HepG2 (cell line): ENCODE measurements at regions not wholly inside any gene's neighbourhood (a gene's known extent, or its start where the extent isn't known, plus 50 kb on each side); places are given as distances from the start of the nearest gene placed in this dataset.

Source experiments
- ATAC-seq: fragments of 200-7000 bp; cut with Tn5 transposase; 3 replicates; pipeline ENCODE4 v1.9.1; 2020; ENCODE audit warnings: mild to moderate bottlenecking, moderate library complexity
- BruUV-seq: library from RNA; stranded (reverse); fragments of 400-500 nt; replicated peaks from 2 replicates; lab custom pipeline; 2021; lab: Mats Ljungman, UMichigan
- CTCF ChIA-PET: fragments of 300-600 bp; formaldehyde crosslinking; extraction: SDS; loops from one replicate; lab custom pipeline; 2021; ENCODE audit warnings: low total read pairs, inconsistent platforms, low intra/inter-chr PET ratio; lab: Yijun Ruan, JAX
- POLR2A ChIA-PET: fragments of 350-600 bp; sonication (Branson Sonifier 250); formaldehyde crosslinking; loops from one replicate; lab custom pipeline; 2020; ENCODE audit warnings: antibody characterized with exemption, inconsistent platforms; lab: Yijun Ruan, JAX
- DNase-seq: peaks from one replicate; pipeline ENCODE4 v3.0.0-alpha.2; 2015; ENCODE audit warnings: low spot score
- FAIRE-seq: peaks from 3 replicates; lab custom pipeline; 2011; peaks lifted over from hg19 to GRCh38; lab: Jason Lieb, UNC
- H2AFZ ChIP-seq: one replicate; pipeline ENCODE4 v1.6.1; 2011; ENCODE audit warnings: low read length, inconsistent platforms
- H3K27ac ChIP-seq: fragments of 300-600 bp; 3 replicates; pipeline ENCODE4 v1.8.0; 2011; ENCODE audit warnings: mixed run types, mild to moderate bottlenecking, mixed read lengths, low read length, inconsistent platforms; ENCODE audit not compliant: insufficient read depth; ENCODE audit errors: extremely low read length
- H3K27me3 ChIP-seq, 2 experiments: fragments of 200-600 bp in 1 of 2; 2 replicates in 1 of 2; 3 replicates in 1 of 2; pipeline versions ENCODE4 v1.6.0 to v1.8.0; 2011; ENCODE audit warnings: low read length in 2 of 2, mild to moderate bottlenecking in 2 of 2, moderate library complexity in 2 of 2, inconsistent platforms in 1 of 2; ENCODE audit not compliant: insufficient read depth in 2 of 2, control insufficient read depth in 1 of 2
- H3K36me3 ChIP-seq, 2 experiments: fragments of 200-600 bp in 1 of 2; replicated peaks in 1 of 2; 2 replicates in 1 of 2; 3 replicates in 1 of 2; pipeline versions ENCODE4 v1.5.1 to v1.8.0; 2011; ENCODE audit warnings: low read length in 2 of 2, inconsistent platforms in 1 of 2; ENCODE audit not compliant: insufficient read depth in 2 of 2, control insufficient read depth in 1 of 2
- H3K4me1 ChIP-seq: 2 replicates; pipeline ENCODE4 v1.5.1; 2012; ENCODE audit warnings: low read length, inconsistent platforms; ENCODE audit not compliant: insufficient read depth
- H3K4me2 ChIP-seq: 2 replicates; pipeline ENCODE4 v1.6.0; 2011; ENCODE audit warnings: low read depth, low read length, inconsistent platforms
- H3K4me3 ChIP-seq, 3 experiments: fragments of 200-600 bp in 1 of 3; sonication (generic), shearing (Covaris generic) in 1 of 3; replicated peaks in 1 of 3; 2 replicates each; pipeline ENCODE4 v1.5.1; 2011 to 2016; ENCODE audit warnings: low read length in 3 of 3, inconsistent platforms in 2 of 3, low read depth in 2 of 3, mild to moderate bottlenecking in 2 of 3, control low read depth in 1 of 3, mixed read lengths in 1 of 3; ENCODE audit not compliant: insufficient read depth in 1 of 3
- H3K79me2 ChIP-seq: one replicate; pipeline ENCODE4 v1.6.1; 2011; ENCODE audit warnings: low read length, inconsistent platforms; ENCODE audit not compliant: insufficient read depth
- H3K9ac ChIP-seq: 2 replicates; pipeline ENCODE4 v1.6.0; 2011; ENCODE audit warnings: mild to moderate bottlenecking, low read depth, low read length, inconsistent platforms; ENCODE audit not compliant: insufficient read depth
- H3K9me3 ChIP-seq: 2 replicates; pipeline ENCODE4 v1.5.1; 2012; ENCODE audit warnings: mild to moderate bottlenecking, low read length
- H4K20me1 ChIP-seq: 2 replicates; pipeline ENCODE4 v1.6.0; 2011; ENCODE audit warnings: inconsistent platforms, mild to moderate bottlenecking, low read length, moderate library complexity; ENCODE audit not compliant: insufficient read depth
- BCLAF1 ChIP-seq: fragments of 450-650 bp; IDR thresholded peaks from 2 replicates; pipeline ENCODE4 v1.6.1; 2017; ENCODE audit warnings: mild to moderate bottlenecking
- CENPX ChIP-seq: sonication (generic); formaldehyde crosslinking; IDR thresholded peaks from 2 replicates; pipeline ENCODE4 v1.9.0; 2021; ENCODE audit warnings: mild to moderate bottlenecking, missing genetic modification reagents, moderate library complexity
- FOXO4 ChIP-seq: sonication (generic); formaldehyde crosslinking; conservative IDR thresholded peaks from 2 replicates; pipeline ENCODE4 v1.8.1; 2023; ENCODE audit warnings: missing genetic modification reagents
- LBX2 ChIP-seq: sonication (generic); formaldehyde crosslinking; IDR thresholded peaks from 2 replicates; pipeline ENCODE4 v1.5.0; 2020; ENCODE audit warnings: missing genetic modification reagents, mild to moderate bottlenecking, borderline replicate concordance
- ZNF225 ChIP-seq: sonication (generic); formaldehyde crosslinking; IDR thresholded peaks from 2 replicates; pipeline ENCODE4 v1.4.0; 2020; ENCODE audit warnings: mild to moderate bottlenecking, missing genetic modification reagents
- ZNF720 ChIP-seq: sonication (generic); formaldehyde crosslinking; IDR thresholded peaks from 2 replicates; pipeline ENCODE4 v1.4.0; 2020; ENCODE audit warnings: missing genetic modification reagents
- WGBS: methylation state at CpG from one replicate; pipeline ENCODE4 v1.1.6; 2017; ENCODE audit warnings: low lambda C conversion rate; 5-methylcytosine and 5-hydroxymethylcytosine counted together
- in situ Hi-C: cut with HindIII; loops from 2 replicates; pipeline ENCODE4 v1.10.0; 2017; ENCODE audit warnings: low pct_unique_long_range_greater_than_20kb; ENCODE audit not compliant: extremely low pct_ligation_motif_present
- intact Hi-C: fragments of 100-400 bp; cut with micrococcal nuclease; formaldehyde crosslinking; loops from one replicate; pipeline ENCODE4 v1.10.0; 2022; ENCODE audit not compliant: unreplicated experiment

DNA sequence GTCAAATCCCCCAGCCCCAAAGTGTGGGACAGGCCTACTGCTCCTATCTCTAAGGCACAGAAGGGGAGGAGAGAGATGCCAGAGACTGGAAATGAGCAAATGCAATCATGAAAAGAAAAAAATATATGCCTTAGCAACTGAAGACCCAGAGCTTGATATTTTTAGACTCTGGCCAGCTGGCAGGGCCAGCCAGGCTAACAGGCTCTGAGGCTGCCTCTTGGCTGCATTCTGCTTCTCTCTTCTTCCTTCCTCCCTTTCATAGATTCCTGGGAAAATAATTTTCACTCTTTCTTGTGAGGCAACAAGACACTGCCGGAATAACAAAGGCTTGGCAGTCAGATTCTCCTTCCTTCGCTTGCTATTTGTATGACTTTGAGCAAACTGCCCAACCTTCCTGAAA is 209.1 kb downstream of the RAD51AP2 start (continued):
- TF ChIP-seq BCLAF1 (no peak), ZNF225 (CRISPR knock-in tag) (no peak), FOXO4 (CRISPR knock-in tag) (no peak)

GRCh38 chr2:17306706-17307105 is 211.5 kb downstream of the RAD51AP2 start:
- Histone ChIP-seq H3K79me2 (no peaks in the 10 kb centered on the region), H3K36me3 (no peaks in the 10 kb centered on the region), H3K9ac (no peak overlapping the region), H3K4me2 (no peak overlapping the region), H3K9me3 (no peaks in the 10 kb centered on the region), H2AFZ (no peak overlapping the region), H3K4me1 (peaks cover 33% of the 10 kb centered on the region), H3K4me3 (no peak overlapping the region), H3K27me3 (no peaks in the 10 kb centered on the region; a peak in 1 of 5 replicates), H3K27ac (no peak overlapping the region), H4K20me1 (no peaks in the 10 kb centered on the region)
- TF ChIP-seq ZNF720 (CRISPR knock-in tag) (no peak), LBX2 (CRISPR knock-in tag) (no peak), CENPX (no peak)
- in situ Hi-C loops (loop anchor here (5.0 to 25.0 kb wide), 2 partner anchors 356 to 534 kb away; no protein-coding TSS in a partner anchor), intact Hi-C loops (loop anchor here (5.0 kb wide), 3 partner anchors 134 to 404 kb away; no protein-coding TSS in a partner anchor)
- BruUV-seq, result no TSS peak
- CTCF ChIA-PET, result no interaction called here
- WGBS, result 74% methylated on average over 2 of the region's 2 CpGs
- POLR2A ChIA-PET, result no interaction called here
- no peak for DNase-seq
- no peak for FAIRE-seq
- no peak for ATAC-seq
